GM12891 (cell line): ENCODE measurements at regions not wholly inside any gene's neighbourhood (a gene's known extent, or its start where the extent isn't known, plus 50 kb on each side); places are given as distances from the start of the nearest gene placed in this dataset.

Source experiments
- POLR2A ChIP-seq: IDR thresholded peaks from 2 replicates; pipeline ENCODE4 v1.6.1; 2011; ENCODE audit warnings: low read depth, low read length, control low read depth
- POLR2AphosphoS5 ChIP-seq: IDR thresholded peaks from 2 replicates; pipeline ENCODE4 v1.6.1; 2011; ENCODE audit warnings: low read depth, low read length, control low read depth
- POU2F2 ChIP-seq: IDR thresholded peaks from 2 replicates; pipeline ENCODE4 v1.6.1; 2011; ENCODE audit warnings: low read depth, mild to moderate bottlenecking, control low read depth, low read length, moderate library complexity
- SPI1 ChIP-seq: IDR thresholded peaks from 2 replicates; pipeline ENCODE4 v1.6.1; 2011; ENCODE audit warnings: low read depth, low read length, control low read depth
- TAF1 ChIP-seq: IDR thresholded peaks from 2 replicates; pipeline ENCODE4 v1.6.1; 2011; ENCODE audit warnings: low read depth, low read length, control low read depth

DNA sequence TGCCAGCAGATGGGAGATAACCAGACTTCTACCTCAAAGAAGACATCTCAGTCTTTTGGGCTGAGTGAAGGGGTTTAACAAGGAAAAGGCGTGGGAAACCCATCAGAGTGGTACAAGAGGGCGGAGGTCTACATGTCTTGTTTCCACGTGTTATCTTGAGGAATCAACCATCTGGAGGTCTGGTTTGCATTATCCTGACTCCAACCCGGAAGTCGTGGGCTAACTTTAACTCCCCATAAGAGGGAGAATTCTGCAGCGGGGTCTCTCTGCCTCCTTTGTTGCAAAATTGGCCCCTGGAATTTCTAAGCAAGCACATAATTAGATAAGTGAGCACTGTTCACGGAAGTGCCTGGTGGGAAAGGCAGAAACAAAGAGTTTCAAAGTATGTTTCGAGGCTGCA is 398.7 kb upstream of the C16orf82 start:
- TF ChIP-seq POLR2AphosphoS5: no peak
- no peak for TF ChIP-seq SPI1
- no peak for TF ChIP-seq TAF1
- TF ChIP-seq POLR2A: no peak
- no peak for TF ChIP-seq POU2F2
